SHP77 (cell line): ENCODE measurements at regions not wholly inside any gene's neighbourhood (a gene's known extent, or its start where the extent isn't known, plus 50 kb on each side); places are given as distances from the start of the nearest gene placed in this dataset.
A peak's percentile ranks its signal among the peaks of the same experiment; 100 is the strongest.

ENCODE experiments used
- DNase-seq, 2 experiments: peaks; one replicate each; lab custom pipeline; 2025; lab: John Stamatoyannopoulos, UW

DNA sequence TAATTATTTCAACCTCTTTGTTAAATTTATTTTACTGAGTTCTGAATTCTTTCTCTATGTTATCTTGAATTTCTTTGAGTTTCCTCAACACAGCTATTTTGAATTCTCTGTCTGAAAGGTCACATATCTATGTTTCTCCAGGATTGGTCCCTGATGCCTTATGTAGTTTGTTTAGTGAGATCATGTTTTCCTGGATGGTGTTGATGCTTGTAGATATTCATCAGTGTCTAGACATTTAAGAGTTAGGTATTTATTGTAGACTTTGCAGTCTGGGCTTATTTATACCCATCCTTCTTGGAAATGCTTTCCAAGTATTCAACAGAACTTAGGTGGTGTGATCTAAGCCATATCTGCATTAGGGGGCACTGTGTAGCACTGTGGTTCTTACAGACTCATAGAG is 70.2 kb upstream of the SLC27A6 start:
- DNase-seq = no peak

GRCh38 chr5:128896675-128897074 is 68.6 kb upstream of the SLC27A6 start:
- DNase-seq = no peak

- DNase-seq = no peak
Observed at GRCh38 chr5:128903550-128903949, 61.7 kb upstream of the SLC27A6 start.

DNA sequence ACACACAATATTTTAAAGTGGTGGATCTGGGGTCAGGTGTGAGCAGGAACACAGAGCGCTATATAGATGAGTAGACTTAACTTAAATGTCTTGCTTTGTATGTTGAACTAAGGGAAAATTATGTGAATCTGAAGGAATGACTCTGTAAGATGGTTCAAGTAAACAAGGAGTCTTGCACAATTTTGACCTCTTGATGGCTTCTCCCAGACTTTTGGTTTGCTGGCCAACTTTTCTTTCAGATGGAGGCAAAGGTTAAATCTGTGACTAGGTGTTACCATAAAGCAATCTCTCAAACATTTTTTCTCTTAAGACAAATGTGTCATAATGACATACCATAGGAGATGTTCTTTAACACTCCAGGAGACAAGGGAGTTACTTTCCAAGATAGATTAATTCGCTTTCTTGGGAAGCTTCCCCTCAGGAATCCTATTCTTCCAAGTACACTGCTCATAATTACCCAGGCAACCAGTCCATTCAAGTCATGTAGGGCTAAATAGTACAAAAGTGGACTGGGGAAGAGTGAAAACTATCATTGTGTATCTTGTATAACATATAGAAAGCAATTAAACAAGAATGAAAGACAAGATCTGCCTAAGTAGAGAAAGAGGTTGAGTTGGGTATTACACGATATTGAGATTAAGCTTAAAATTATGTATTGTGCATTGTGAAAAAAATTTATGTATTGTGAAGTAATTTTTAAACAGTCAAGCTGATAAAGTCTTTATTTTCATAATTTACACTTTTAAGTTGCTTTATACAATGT is 60.3 kb upstream of the SLC27A6 start:
- no peak for DNase-seq

DNA sequence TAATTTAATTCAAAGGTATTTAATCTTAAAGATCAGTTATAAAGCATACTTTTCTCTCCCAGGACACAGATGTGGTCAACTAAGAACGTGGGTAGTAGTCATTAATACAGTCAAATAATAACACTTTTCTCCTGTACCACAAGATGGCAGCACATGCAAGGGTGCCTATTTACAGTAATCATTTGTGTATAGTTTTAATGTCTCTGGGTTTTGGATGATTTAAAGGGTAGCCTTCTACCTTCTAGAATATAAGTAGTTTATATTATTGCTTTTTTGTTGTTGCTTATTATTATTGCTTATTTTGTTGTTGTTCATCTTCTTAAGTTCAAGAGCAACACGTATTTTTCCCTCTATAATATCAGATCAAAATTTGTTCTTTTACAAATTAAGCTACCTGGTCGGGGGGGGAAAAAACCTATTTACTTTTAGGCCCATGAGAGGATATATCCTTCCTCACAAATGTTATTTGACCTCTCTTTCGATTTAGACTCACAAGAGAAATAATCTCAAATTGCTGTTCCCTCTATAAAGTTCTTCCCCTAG is 59.6 kb upstream of the SLC27A6 start:
- peak; percentile 5 to 16 for DNase-seq

- no peak for DNase-seq
Observed at GRCh38 chr5:128913551-128913950, 51.7 kb upstream of the SLC27A6 start.
